Cardiac septum (tissue), 1 donor: ENCODE measurements at regions not wholly inside any gene's neighbourhood (a gene's known extent, or its start where the extent isn't known, plus 50 kb on each side); places are given as distances from the start of the nearest gene placed in this dataset.
A peak's percentile ranks its signal among the peaks of the same experiment; 100 is the strongest.

Experiments
- DNase-seq: peaks from one replicate; pipeline ENCODE4 v3.0.0-alpha.2; 2020; ENCODE audit warnings: low spot score
- intact Hi-C: fragments of 100-400 bp; cut with DNase I; formaldehyde crosslinking; loops from one replicate; pipeline ENCODE4 v1.14.0; 2022
- donor health status: DM: no; HTN: no; CAD: no.

DNA sequence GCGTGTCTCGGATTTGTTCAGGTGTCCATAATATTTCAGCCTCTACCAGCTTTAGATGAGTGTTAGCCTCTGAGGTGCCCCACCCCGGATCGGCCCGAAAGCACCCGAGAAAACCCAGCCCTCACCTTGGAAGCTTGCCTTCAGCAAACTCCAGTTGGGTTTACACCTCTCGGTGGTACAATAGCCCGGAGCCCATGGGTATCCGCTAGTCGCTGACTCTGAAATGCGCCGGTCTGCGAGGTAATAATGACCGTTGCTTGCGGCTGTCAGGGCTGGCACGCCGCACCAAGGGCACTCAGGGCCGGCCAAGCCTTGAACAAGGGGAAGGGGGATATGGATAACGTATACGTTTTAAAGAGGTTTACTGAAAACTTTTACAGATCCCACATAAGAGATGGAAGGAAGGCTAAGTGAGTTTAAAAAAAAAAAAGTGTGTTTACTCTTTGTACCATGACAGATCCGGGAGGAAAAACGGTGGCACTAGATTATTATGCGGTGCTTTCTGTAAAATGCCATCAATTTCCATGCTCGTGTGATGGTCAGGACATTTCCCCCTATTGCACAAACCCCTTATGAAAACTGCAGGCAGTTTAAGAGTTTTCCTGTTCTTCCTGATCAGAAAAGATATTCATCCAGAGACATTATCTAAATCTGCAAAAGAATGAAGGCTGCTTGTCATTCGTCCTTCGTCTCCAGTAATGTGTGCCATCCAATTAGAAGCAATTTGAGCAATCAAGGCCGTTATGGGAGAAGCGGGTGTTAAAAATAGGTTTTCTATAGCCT, 124.2 kb downstream of the TMEM161B start:
- DNase-seq, result no peak
- intact Hi-C loops, result loop anchor here (5.0 to 10.0 kb wide), 3 partner anchors 123 to 538 kb away; partner anchors contain the start of gene TMEM161B

- intact Hi-C loops, result loop anchor here (5.0 to 10.0 kb wide), 3 partner anchors 124 to 539 kb away; partner anchors contain the start of gene TMEM161B
Measured at GRCh38 chr5:88143693-88144218, 124.9 kb downstream of the TMEM161B start.

DNA sequence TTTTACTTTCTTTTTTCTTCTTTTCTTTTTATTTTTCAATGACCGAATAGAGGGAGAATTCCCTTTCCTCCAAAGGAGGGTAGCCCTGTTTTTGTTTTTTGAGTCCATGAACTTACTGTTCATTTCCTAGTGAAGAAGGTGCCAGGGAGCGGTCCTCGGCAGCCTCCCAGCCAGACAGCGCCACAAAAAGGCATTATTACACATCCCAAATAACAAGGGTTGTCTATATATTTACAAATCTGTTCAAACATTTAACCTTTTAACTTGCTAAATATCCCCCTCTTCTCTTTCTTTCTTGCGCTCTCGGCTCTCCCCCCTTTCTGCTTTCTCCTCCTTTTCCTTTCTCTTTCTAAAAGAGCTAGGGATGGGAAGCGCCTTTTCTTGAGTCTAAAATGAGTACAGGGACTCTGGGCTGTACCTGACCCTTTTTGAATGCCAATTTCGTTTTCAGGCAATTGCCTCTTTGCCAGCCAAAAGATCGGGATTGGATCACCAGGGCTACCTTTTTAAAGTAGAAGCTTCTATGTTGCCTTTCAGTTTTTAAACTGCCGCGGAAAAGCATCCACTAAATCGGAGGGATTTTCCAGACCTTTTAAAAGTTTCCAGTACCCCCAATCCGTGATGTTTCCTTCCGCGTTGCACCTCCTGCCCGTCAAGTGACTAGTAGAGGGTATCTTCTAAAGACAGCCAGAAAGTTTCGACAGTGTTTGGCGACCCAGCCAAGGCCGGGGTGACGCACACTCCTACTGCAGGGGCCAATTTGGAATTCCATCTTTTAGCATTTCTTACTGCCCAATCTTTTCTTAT, 125.6 kb downstream of the TMEM161B start:
- DNase-seq, result no peak
- intact Hi-C loops, result loop anchor here (5.0 to 10.0 kb wide), 3 partner anchors 124 to 539 kb away; partner anchors contain the start of gene TMEM161B

More at GRCh38 chr5:88143693-88144218, 124.9 kb downstream of the TMEM161B start:
- DNase-seq, result no peak

DNA sequence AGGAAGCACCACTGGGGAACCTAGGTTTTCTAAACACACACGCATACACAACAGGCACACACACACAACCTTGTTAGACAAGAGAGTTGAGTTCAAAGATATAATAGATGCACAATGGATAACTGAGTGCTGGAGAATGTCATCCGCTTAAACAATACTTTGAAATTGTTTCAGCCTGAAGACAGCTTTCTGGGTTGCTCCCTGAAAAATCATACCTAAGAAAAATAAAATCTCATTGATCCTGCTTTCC, 126.1 kb downstream of the TMEM161B start:
- intact Hi-C loops, result loop anchor here (5.0 to 10.0 kb wide), 3 partner anchors 125 to 540 kb away; partner anchors contain the start of gene TMEM161B
- no peak for DNase-seq

DNA sequence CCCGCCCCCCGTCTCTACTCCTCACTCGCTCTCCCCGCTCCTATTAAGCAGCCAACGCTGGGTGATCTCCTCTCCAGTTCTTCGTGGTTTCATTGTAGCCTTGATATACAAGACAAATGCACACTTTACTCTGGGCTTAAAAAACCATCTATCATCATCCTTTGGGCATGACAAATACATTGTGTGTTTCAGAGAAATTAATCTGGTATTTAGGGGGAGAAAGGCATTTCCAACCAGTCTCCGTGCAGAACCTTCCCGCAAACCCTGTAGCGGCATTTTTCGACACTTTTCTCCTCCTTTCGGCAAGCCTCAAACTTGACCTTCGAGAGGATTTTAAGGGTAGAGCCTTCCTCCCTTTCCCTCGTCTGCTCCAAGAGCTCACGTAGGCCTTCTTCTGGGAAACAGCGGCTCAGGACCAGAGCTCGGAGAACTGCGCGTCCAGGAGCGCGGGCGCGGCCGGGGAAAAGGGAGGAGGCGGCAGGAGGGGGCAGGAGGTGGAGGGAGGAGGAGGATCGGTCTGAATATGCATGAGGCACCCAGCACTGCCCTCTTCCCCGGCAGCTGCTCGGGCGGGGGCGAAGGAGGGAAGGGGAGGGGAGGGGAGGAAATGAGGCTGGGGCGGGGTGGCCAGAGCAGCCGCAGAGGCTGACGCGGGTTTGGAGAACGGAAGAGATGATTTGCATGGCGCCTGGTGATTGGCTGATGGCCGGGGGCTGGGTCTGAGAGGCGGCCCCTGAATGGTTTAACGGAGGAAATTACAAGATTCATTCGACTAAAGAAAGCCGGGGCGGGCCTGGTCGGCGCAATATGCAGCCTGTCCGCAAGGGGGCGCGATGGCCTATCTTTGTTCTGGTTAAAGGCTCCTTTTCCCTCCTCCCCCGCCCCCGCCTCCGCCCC, 127.5 kb downstream of the TMEM161B start:
- peak; percentile 93 for DNase-seq
- intact Hi-C loops, result loop anchor here (5.0 to 10.0 kb wide), 3 partner anchors 126 to 541 kb away; partner anchors contain the start of gene TMEM161B

GRCh38 chr5:88140396-88140855, 128.2 kb downstream of the TMEM161B start:
- intact Hi-C loops, result loop anchor here (5.0 to 10.0 kb wide), 3 partner anchors 127 to 542 kb away; partner anchors contain the start of gene TMEM161B
- DNase-seq, result no peak

DNA sequence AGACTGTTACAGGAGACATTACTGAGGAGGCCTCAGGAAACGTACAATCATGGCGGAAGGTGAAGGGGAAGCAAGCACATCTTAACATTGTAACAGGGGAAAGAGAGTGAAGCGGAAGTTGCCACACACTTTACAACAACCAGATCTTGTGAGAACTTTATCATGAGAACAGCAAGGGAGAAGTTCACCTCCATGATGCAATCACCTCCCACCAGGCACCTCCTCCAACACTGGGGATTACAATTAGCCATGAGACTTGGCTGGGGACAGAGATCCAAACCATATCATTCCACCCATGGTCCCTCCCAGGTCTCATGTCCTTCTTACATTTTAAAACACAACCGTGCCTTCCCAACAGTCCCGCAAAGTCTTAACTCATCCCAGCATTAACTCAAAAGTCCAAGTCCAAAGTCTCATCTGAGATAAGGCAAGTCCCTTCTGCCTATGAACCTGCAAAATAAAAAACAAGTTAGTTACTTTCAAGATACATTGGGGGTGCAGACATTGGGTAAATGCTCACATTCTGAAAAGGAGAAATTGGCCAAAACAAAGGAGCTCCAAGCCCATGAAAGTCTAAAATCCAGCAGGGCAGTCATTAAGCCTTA, 138.3 kb downstream of the TMEM161B start:
- intact Hi-C loops, result no loop called here
- DNase-seq, result no peak

GRCh38 chr5:88128813-88129212, 139.8 kb downstream of the TMEM161B start:
- intact Hi-C loops, result no loop called here
- no peak for DNase-seq

DNA sequence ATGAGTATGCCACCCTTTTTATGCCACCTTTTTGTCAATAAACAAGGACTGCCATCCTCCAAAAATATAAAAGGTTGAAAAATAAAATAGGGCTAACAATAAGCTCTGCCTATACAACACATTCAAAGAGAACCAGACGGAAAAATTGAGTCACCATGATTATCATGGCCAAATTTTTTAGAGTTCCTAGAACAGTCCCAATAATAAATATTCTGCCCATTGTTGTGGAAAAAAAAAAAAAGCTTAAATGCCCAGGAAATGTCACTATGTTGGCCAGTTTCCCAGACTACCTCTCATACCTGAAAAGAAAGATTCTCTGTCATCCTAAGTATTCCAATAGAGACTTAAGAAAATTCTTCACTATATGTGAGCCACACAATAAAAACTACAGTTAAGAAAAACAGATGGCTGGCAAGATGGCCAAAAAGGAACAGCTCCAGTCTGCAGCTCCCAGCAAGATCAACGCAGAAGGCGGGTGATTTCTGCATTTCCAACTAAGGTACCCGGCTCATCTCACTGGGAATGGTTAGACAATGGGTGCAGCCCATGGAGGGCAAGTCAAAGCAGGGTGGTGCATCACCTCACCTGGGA, 149.0 kb downstream of the TMEM161B start:
- intact Hi-C loops, result no loop called here
- DNase-seq, result no peak

GRCh38 chr5:88118179-88118578, 150.5 kb downstream of the TMEM161B start:
- intact Hi-C loops, result no loop called here
- DNase-seq, result no peak

GRCh38 chr5:88117546-88117945, 151.1 kb downstream of the TMEM161B start:
- DNase-seq, result no peak
- intact Hi-C loops, result no loop called here

- DNase-seq, result no peak
- intact Hi-C loops, result no loop called here
Measured at GRCh38 chr5:88116396-88116795, 152.2 kb downstream of the TMEM161B start.

DNA sequence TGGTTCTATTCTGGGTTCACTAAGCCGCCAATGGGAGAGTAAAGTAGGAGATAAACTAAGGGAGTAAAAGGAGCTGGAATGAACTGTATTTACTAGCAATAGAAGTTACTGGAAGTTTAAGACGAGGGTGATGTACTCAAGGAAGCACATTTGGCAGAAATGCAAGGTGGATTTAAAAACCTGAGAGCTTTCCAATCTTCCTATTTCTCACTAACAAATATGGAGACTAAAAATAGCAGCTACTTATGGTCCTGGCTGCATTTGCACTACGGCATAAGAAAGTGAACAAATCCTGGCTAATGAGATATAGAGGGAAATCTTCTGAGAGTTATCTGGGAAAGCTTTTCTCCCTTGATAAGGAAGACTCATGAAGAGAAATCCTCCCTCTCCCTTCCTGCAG, 153.4 kb downstream of the TMEM161B start:
- intact Hi-C loops, result no loop called here
- DNase-seq, result no peak

DNA sequence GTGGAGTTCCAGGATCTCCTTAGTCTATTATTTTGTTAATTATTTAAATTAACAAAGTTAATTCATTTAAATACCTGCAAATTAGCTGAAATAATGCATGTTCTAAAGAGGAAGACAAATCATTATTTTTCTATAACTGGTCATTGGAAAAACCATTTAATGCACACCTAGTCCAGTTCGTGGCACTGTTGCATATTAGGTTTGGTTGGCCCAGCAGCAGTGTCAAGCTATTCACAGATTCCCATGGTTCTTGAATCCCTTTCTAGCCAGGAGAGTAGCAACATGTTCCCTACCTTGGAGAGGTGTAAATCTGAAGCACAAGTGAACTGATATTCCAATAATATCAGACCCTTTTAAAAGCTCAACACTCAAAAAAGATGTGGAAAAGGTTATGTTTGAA, 155.2 kb downstream of the TMEM161B start:
- no peak for DNase-seq
- intact Hi-C loops, result no loop called here

DNA sequence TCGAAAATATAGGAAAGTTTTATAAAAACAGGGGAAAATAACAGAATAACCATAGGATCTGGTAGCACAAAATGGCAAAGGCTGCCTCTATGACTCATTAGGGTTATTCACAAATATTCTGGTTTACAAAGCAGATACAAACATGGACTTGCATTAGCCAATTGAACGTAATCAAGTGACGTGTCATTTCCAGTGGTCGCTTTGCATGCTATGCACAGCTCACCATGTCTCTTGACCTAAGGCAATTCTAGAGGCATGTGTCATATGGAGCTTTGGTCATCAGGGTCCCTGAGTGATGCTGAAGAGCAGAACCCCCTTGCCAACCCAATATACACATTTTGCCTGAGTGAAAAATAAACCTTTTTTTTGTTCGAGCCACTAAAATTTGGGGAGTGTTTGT, 158.8 kb downstream of the TMEM161B start:
- intact Hi-C loops, result no loop called here

GRCh38 chr5:88108490-88109279, 160.0 kb downstream of the TMEM161B start:
- DNase-seq, result no peak
- intact Hi-C loops, result no loop called here

More for the DNA sequence above, 158.8 kb downstream of the TMEM161B start:
- no peak for DNase-seq

DNA sequence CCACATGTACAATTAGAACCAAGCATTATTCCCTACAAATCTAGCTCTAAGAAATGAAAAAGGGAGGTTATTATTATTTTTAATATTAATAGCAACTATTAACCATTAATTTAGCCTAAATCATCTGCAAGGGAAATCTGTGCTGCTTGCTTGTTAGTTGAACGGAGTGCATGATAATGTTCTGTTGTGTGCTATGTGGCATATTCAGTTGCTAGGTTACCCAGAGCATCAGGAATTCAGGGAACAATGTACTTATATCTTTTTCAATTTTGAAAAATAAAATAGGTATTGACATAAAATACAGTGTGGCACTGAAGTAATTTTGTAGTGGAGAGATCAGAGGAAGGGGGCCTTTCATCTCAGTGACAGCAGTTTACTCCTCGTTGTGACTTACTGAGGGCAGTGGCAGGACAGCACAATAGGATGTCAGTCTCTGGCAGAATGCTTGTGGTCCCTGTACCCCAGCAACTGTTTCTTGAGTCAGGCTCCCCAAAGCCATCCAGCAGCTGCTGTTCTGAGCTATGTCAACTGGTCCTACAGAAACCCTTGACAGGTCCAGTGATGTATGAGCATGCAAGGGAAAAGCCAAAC, 173.6 kb downstream of the TMEM161B start:
- intact Hi-C loops, result no loop called here
- DNase-seq, result no peak
